ENCODE measurements at regions not wholly inside any gene's neighbourhood (a gene's known extent, or its start where the extent isn't known, plus 50 kb on each side); places are given as distances from the start of the nearest gene placed in this dataset.

DNA sequence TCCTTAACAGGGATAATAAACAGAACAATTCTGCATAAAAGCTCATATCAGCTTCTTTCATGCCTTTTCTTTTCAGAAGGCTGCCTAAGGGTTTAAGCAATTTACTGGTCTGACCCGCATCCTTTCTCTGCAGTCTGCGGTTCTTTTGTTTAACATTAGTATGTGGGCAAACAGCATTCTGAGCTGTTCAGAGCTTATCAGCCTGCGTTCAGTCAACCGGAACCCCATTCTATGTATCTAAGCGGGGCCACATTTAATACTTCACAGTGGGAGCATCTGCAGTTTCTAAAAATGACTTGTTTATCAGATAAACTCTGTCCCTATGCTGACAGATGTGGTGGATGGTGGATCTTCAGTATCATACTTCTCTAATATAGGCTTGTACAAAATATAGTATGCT lies 758.9 kb upstream of the MMS22L start:
- Histone ChIP-seq H3K4me2 (ENCODE audit: low read length) (no peak overlapping the region), H2AFZ (ENCODE audit: low read depth, low read length, poor library complexity, severe bottlenecking) (no peak overlapping the region), H3K79me2 (ENCODE audit: insufficient read depth, low read length) (no peaks in the 10 kb centered on the region), H3K27me3 (ENCODE audit: insufficient read depth, low read length) (peaks cover 42% of the 10 kb centered on the region), H3K27ac (ENCODE audit: low read depth, low read length) (no peak overlapping the region), H4K20me1 (ENCODE audit: insufficient read depth) (no peaks in the 10 kb centered on the region), H3K9me2 (ENCODE audit: insufficient read depth) (no peaks in the 10 kb centered on the region), H3K9me3 (ENCODE audit: control insufficient read depth in 1 of 2, insufficient read depth in 1 of 2, low read depth in 1 of 2, low read length in 2 of 2) (no peaks in the 10 kb centered on the region), H3K4me1 (ENCODE audit: control insufficient read depth in 1 of 2, insufficient read depth in 2 of 2, low read length in 2 of 2) (no peaks in the 10 kb centered on the region), H3K9ac (ENCODE audit: low read length) (no peak overlapping the region), H3K36me3 (ENCODE audit: control insufficient read depth in 1 of 2, insufficient read depth in 2 of 2, low read length in 2 of 2) (no peaks in the 10 kb centered on the region), H3K4me3 (replicated peaks in 1 of 2; ENCODE audit: low read depth in 1 of 2, low read length in 2 of 2) (no peak overlapping the region)
- ChIA-PET RAD21 (ENCODE audit: low non-redundant PET in 1 of 2, low total read pairs in 2 of 2, uncharacterized antibody in 2 of 2, unreplicated experiment in 2 of 2) (no interaction called here), CTCF (interaction anchor here (0.8 kb wide), 1 partner anchor 15 kb away, joined by 3 read pairs; no protein-coding TSS in a partner anchor), POLR2A (no interaction called here)
- ATAC-seq (no peak), DNase-seq (ENCODE audit: low read depth, low spot score) (no peak)
- intact Hi-C loops (cut with micrococcal nuclease), result loop anchor here (2.0 to 10.0 kb wide), 2 partner anchors 545 to 977 kb away; no protein-coding TSS in a partner anchor
- no TSS peak for BruUV-seq (replicated peaks)
- TF ChIP-seq, protein P1, sequence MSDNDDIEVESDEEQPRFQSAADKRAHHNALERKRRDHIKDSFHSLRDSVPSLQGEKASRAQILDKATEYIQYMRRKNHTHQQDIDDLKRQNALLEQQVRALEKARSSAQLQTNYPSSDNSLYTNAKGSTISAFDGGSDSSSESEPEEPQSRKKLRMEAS (IDR thresholded peaks at IDR 0.05), result no peak
- TF ChIP-seq EGR1 (IDR thresholded peaks at IDR 0.05; ENCODE audit: low read depth), result no peak

DNA sequence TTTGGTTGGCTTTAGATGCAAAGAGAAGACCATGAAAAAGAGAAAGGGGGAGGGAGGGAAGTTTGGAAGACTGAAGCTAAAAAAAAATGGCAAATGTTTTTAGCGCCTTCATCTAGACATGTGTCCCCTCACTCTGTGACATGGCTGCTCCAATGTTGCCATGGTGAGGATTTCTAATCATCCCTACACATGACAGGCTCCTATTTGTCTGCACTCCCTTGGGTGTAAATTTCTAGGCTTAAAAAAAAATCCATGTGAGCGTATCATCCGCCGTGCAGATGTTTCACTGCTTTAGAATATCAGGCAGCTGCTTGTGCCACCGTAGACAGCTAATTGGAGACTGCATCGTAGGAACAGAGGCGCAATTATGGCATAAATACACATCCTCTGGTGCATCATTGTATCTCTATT lies 761.1 kb upstream of the MMS22L start:
- no peak overlapping the region for H3K4me2 ChIP-seq (ENCODE audit: low read length)
- DNase-seq (ENCODE audit: low read depth, low spot score) (no peak), ATAC-seq (no peak)
- no peaks in the 10 kb centered on the region for H4K20me1 ChIP-seq (ENCODE audit: insufficient read depth)
- H2AFZ ChIP-seq (ENCODE audit: low read depth, low read length, poor library complexity, severe bottlenecking), result no peak overlapping the region
- no TSS peak for BruUV-seq (replicated peaks)
- no peaks in the 10 kb centered on the region for H3K4me1 ChIP-seq (ENCODE audit: control insufficient read depth in 1 of 2, insufficient read depth in 2 of 2, low read length in 2 of 2)
- no peak overlapping the region for H3K9ac ChIP-seq (ENCODE audit: low read length)
- H3K27me3 ChIP-seq (ENCODE audit: insufficient read depth, low read length), result peaks cover 47% of the 10 kb centered on the region
- H3K27ac ChIP-seq (ENCODE audit: low read depth, low read length), result no peak overlapping the region
- ChIA-PET POLR2A (no interaction called here), RAD21 (ENCODE audit: low non-redundant PET in 1 of 2, low total read pairs in 2 of 2, uncharacterized antibody in 2 of 2, unreplicated experiment in 2 of 2) (interaction anchor here in 1 of 2 experiments (0.6 kb wide), 1 partner anchor 10 kb away, joined by 3 read pairs; no protein-coding TSS in a partner anchor), CTCF (no interaction called here)
- H3K36me3 ChIP-seq (ENCODE audit: control insufficient read depth in 1 of 2, insufficient read depth in 2 of 2, low read length in 2 of 2), result no peaks in the 10 kb centered on the region
- no peak overlapping the region for H3K4me3 ChIP-seq (replicated peaks in 1 of 2; ENCODE audit: low read depth in 1 of 2, low read length in 2 of 2)
- H3K9me2 ChIP-seq (ENCODE audit: insufficient read depth), result no peaks in the 10 kb centered on the region
- H3K9me3 ChIP-seq (ENCODE audit: control insufficient read depth in 1 of 2, insufficient read depth in 1 of 2, low read depth in 1 of 2, low read length in 2 of 2), result no peaks in the 10 kb centered on the region
- no peaks in the 10 kb centered on the region for H3K79me2 ChIP-seq (ENCODE audit: insufficient read depth, low read length)
- intact Hi-C loops (cut with micrococcal nuclease), result loop anchor here (10.0 kb wide), 1 partner anchor 979 kb away; no protein-coding TSS in a partner anchor
- no peak for TF ChIP-seq CEBPB (IDR thresholded peaks at IDR 0.05; ENCODE audit: low read depth)
- no peak for TF ChIP-seq EZH2phosphoT487 (IDR thresholded peaks at IDR 0.05; ENCODE audit: borderline replicate concordance)
- no peak for TF ChIP-seq ZFX (IDR thresholded peaks at IDR 0.05)
- no peak for TF ChIP-seq YY1 (IDR thresholded peaks at IDR 0.05; ENCODE audit: extremely low read depth, insufficient replicate concordance, low read depth, low read length)
- no peak for TF ChIP-seq RAD21 (IDR thresholded peaks at IDR 0.05; ENCODE audit: low read depth)
- TF ChIP-seq SRF (IDR thresholded peaks at IDR 0.05; ENCODE audit: low read depth), result no peak
- TF ChIP-seq SIN3A (IDR thresholded peaks at IDR 0.05; ENCODE audit: low read depth), result no peak
- no peak for TF ChIP-seq POLR2A (IDR thresholded peaks at IDR 0.05; ENCODE audit: borderline replicate concordance, extremely low read depth, insufficient read depth, insufficient read length)
- no peak for TF ChIP-seq ELF1 (IDR thresholded peaks at IDR 0.05; ENCODE audit: borderline replicate concordance, low read depth)
- TF ChIP-seq SP1 (IDR thresholded peaks at IDR 0.05; ENCODE audit: low read depth), result no peak
- TF ChIP-seq JUND (IDR thresholded peaks at IDR 0.05), result no peak
- TF ChIP-seq EZH2 (IDR thresholded peaks at IDR 0.05), result no peak
- TF ChIP-seq, protein P2, sequence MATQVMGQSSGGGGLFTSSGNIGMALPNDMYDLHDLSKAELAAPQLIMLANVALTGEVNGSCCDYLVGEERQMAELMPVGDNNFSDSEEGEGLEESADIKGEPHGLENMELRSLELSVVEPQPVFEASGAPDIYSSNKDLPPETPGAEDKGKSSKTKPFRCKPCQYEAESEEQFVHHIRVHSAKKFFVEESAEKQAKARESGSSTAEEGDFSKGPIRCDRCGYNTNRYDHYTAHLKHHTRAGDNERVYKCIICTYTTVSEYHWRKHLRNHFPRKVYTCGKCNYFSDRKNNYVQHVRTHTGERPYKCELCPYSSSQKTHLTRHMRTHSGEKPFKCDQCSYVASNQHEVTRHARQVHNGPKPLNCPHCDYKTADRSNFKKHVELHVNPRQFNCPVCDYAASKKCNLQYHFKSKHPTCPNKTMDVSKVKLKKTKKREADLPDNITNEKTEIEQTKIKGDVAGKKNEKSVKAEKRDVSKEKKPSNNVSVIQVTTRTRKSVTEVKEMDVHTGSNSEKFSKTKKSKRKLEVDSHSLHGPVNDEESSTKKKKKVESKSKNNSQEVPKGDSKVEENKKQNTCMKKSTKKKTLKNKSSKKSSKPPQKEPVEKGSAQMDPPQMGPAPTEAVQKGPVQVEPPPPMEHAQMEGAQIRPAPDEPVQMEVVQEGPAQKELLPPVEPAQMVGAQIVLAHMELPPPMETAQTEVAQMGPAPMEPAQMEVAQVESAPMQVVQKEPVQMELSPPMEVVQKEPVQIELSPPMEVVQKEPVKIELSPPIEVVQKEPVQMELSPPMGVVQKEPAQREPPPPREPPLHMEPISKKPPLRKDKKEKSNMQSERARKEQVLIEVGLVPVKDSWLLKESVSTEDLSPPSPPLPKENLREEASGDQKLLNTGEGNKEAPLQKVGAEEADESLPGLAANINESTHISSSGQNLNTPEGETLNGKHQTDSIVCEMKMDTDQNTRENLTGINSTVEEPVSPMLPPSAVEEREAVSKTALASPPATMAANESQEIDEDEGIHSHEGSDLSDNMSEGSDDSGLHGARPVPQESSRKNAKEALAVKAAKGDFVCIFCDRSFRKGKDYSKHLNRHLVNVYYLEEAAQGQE (IDR thresholded peaks at IDR 0.05; ENCODE audit: low read depth), result no peak
- no peak for TF ChIP-seq TCF7L2 (IDR thresholded peaks at IDR 0.05; ENCODE audit: borderline replicate concordance, extremely low read depth, insufficient read depth, insufficient read length)
- TF ChIP-seq, protein P1 (IDR thresholded peaks at IDR 0.05), result no peak
- TF ChIP-seq POLR2AphosphoS5 (IDR thresholded peaks at IDR 0.05; ENCODE audit: low read depth, low read length), result no peak
- no peak for TF ChIP-seq EGR1 (IDR thresholded peaks at IDR 0.05; ENCODE audit: low read depth)

All from HCT116 (cell line).